ENCODE measurements at regions not wholly inside any gene's neighbourhood (a gene's known extent, or its start where the extent isn't known, plus 50 kb on each side); places are given as distances from the start of the nearest gene placed in this dataset.

DNA sequence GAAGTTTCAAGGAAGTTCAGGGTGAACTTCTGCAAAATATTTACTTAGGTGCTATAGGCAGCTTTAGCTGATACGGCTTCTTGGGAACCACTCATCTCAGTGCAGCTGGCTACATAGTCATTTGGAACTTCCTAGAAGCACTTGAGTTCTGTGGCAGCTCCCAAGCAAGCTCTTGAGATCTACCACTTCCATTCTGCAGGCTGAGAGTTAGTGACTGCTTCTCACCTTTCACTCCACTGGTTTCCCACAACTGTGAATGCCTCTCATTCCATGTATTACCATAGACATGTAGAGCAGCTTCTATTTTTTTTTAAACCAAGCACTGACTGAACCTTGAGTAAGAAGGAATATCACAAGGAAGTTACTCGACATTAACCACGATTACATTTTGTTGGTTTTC, 994.1 kb upstream of the ACVR2A start:
- no peak for DNase-seq
- no peaks in the 10 kb centered on the region for H3K9me3 Mint-ChIP-seq
- H3K36me3 Mint-ChIP-seq (ENCODE audit: insufficient read depth in 1 of 3, low read depth in 3 of 3): no peaks in the 10 kb centered on the region; a peak in 1 of 7 replicates
- H3K79me1 ChIP-seq (ENCODE audit: insufficient read depth, low read depth, low read length, poor library complexity, severe bottlenecking): no peaks in the 10 kb centered on the region
- H3K9me3 ChIP-seq (ENCODE audit: control insufficient read depth, low read depth, low read length): no peaks in the 10 kb centered on the region
- no peaks in the 10 kb centered on the region for H3K27me3 ChIP-seq (ENCODE audit: insufficient read depth, low read length)
- no peaks in the 10 kb centered on the region for H3K79me2 ChIP-seq (ENCODE audit: insufficient read depth, low read length)
- H3K27ac Mint-ChIP-seq: no peak overlapping the region
- H3K27ac ChIP-seq (ENCODE audit: insufficient read length, low read depth, low read length): no peak overlapping the region
- peaks cover 24 to 26% of the 10 kb centered on the region in 2 experiments for H3K4me1 Mint-ChIP-seq
- H3K4me2 ChIP-seq (ENCODE audit: insufficient read depth, insufficient read length, low read length): no peak overlapping the region
- peaks cover 3% of the 10 kb centered on the region; the same call in 1 of the 2 replicates for H3K4me1 ChIP-seq (ENCODE audit: insufficient read depth, low read length)
- no CpG with 5 or more reads among the region's 3 CpGs for WGBS (ENCODE audit: extremely low coverage, insufficient read length, low lambda C conversion rate)
- H4K20me1 ChIP-seq (ENCODE audit: control insufficient read depth, insufficient read depth, insufficient read length): no peaks in the 10 kb centered on the region
- H3K23ac ChIP-seq (ENCODE audit: insufficient read length, low read depth, low read length): no peak overlapping the region
- no peak overlapping the region for H2BK20ac ChIP-seq (ENCODE audit: low read depth, low read length, poor library complexity, severe bottlenecking)
- H2BK15ac ChIP-seq (ENCODE audit: low read depth, low read length): no peak overlapping the region
- H2BK12ac ChIP-seq (ENCODE audit: insufficient read length, low read depth, low read length): no peak overlapping the region
- no peak overlapping the region for H3K4ac ChIP-seq (ENCODE audit: low read depth, low read length)
- no peak overlapping the region for H4K5ac ChIP-seq (ENCODE audit: insufficient read length, low read depth, low read length)
- H3K4me3 Mint-ChIP-seq: no peak overlapping the region
- no peak overlapping the region for H4K91ac ChIP-seq (ENCODE audit: insufficient read length, low read depth, low read length)
- H2AK5ac ChIP-seq (ENCODE audit: insufficient read length, low read length): no peak overlapping the region
- no peak overlapping the region for H4K8ac ChIP-seq (replicated peaks; ENCODE audit: insufficient read length, low read depth, low read length)
- H3T11ph ChIP-seq (ENCODE audit: low read length): no peak overlapping the region
- H3K9ac ChIP-seq (ENCODE audit: extremely low read depth, insufficient read length, low read length): no peak overlapping the region
- TF ChIP-seq, protein P1, sequence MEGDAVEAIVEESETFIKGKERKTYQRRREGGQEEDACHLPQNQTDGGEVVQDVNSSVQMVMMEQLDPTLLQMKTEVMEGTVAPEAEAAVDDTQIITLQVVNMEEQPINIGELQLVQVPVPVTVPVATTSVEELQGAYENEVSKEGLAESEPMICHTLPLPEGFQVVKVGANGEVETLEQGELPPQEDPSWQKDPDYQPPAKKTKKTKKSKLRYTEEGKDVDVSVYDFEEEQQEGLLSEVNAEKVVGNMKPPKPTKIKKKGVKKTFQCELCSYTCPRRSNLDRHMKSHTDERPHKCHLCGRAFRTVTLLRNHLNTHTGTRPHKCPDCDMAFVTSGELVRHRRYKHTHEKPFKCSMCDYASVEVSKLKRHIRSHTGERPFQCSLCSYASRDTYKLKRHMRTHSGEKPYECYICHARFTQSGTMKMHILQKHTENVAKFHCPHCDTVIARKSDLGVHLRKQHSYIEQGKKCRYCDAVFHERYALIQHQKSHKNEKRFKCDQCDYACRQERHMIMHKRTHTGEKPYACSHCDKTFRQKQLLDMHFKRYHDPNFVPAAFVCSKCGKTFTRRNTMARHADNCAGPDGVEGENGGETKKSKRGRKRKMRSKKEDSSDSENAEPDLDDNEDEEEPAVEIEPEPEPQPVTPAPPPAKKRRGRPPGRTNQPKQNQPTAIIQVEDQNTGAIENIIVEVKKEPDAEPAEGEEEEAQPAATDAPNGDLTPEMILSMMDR (conservative IDR thresholded peaks at IDR 0.05): no peak
- H3K14ac ChIP-seq (ENCODE audit: insufficient read depth, low read length): no peak overlapping the region
- no peak overlapping the region for H2BK120ac ChIP-seq (ENCODE audit: low read depth, low read length, poor library complexity, severe bottlenecking)
- H3K56ac ChIP-seq (ENCODE audit: insufficient read length, low read depth, low read length): no peak overlapping the region
- no peaks in the 10 kb centered on the region for H3K27me3 Mint-ChIP-seq (ENCODE audit: low read depth)
- no peaks in the 10 kb centered on the region for H3K23me2 ChIP-seq (ENCODE audit: insufficient read length, low read depth, low read length, poor library complexity, severe bottlenecking)
- no peak overlapping the region for H2AFZ ChIP-seq (ENCODE audit: low read length)
- H3K18ac ChIP-seq (ENCODE audit: insufficient read length, low read depth, low read length): no peak overlapping the region
- no peak overlapping the region for H2BK5ac ChIP-seq (ENCODE audit: insufficient read length, low read length)
